GM21528 (cell line): ENCODE measurements at regions not wholly inside any gene's neighbourhood (a gene's known extent, or its start where the extent isn't known, plus 50 kb on each side); places are given as distances from the start of the nearest gene placed in this dataset.

Experiments
- ATAC-seq: cut with Tn5 transposase; IDR thresholded peaks from one replicate; pipeline ENCODE4 v1.9.1; 2021; ENCODE audit warnings: mild to moderate bottlenecking, moderate library complexity; ENCODE audit not compliant: unreplicated experiment, low FRiP score

DNA sequence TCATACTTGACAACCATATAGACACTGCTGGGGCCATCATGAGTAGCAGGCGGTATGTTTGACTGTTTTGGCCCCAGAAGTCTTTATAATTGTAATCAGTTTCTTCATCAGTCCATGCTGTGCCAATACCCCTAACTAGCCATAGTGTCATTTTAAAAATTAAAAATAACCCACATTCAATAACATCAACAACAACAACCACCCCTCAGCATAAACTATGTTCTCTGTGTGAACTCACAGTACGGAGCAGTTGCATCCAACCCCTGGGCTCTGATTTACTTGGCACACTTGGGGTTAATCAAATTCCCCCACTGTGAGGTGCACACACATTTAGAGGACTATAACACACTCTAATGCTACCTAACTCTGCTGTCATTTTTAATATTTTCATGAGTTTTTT lies 553.7 kb downstream of the USP25 start:
- no peak for ATAC-seq

DNA sequence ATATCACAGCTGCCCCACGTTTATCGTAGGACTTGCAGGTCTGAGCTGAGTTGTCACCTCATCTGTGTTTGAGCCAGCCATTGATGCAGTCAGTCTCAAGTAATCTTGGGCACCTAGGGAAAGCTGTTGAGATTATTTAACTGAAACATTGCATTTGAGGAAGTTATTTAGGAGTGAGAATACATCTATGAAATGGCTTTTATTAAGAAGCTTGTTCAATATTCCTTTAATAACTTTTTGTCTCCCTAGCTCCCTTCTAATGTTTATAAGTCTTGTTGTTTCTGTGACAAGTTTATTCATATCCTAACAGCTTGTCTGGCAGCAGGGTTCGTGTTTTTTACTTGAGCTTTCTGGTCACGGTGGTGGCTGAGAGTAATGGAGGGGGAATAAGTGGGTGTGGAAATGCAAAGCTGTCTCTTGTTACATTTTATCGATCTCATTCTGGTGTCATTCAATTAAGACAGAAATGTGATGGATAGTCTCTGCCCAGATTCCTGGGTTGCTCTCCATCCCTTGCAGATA lies 555.9 kb downstream of the USP25 start:
- ATAC-seq = no peak

DNA sequence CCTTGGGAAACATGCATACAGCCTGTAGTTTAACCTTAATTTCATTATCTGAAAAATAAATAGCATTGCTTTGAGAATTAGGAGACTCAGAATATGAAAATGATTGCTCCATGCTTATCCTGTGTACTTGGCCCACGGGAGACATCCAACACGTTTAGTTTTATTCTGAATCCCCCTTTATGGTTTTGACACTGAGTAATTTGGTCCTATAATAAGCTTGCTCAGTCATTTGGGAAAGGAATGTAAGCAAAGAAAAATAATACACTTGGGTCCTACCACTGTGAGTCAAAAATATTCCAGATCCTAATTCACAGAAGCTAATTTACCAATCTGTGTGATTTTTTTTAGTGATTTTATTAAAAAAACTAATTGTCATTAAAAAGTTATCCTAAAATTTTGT lies 557.3 kb downstream of the USP25 start:
- ATAC-seq = no peak

DNA sequence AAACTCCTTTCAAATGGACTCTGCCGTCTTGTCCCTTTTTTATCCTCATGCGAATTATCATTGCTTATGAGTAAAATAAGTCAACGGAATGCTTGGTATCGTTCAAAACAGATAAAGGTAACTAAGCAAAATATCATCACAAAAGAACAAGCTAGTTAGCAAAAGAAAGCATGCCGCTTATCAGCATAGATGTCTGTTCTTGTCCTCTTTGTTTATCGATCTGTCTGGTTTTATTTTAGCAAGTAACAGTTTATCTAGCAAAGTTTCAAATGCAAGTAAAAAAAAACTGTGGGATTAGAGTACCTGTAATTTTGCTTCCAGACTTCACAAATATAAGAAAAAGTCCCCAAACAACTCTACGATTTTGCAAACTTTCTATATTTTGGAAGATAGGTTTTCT lies 561.5 kb downstream of the USP25 start:
- ATAC-seq = no peak

DNA sequence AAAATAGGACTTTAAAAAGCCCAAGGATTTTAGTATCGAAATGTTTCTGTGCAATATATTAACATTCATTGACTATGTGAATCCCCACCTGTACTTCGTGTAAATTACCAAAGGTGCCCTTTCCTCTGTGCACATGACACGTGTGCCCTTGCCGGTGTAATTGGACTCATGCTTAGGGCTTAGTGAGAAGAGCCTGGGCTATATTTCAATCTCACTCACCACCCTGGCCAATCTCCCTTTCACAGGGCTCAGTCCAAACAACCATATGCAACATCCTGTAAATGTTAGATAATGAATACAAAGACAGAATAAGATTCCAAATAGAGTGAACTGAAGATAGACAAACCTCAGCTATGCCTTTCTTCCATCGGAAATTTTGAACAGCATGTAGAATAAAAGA lies 564.3 kb downstream of the USP25 start:
- no peak for ATAC-seq

DNA sequence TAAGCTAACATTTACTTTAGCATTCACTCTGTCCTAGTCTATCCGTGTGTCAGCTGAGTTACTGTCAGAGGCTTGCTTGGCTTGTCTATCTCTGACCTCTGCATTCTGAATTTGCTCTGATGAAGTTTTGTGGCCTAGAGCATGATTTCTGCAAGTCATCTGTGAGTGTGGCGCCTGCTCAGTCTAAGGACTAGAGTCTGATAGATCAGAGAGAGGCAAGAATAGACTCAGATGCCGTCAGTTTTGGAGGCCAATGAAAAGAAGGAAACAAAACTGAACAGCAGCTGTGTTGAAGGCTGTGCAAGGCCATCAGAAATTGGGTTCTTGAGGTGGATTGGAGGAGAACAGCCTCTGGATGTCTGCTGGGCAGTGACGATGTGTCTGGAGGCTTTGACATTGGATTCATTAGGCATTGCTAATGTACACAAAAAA lies 573.1 kb downstream of the USP25 start:
- ATAC-seq = no peak

DNA sequence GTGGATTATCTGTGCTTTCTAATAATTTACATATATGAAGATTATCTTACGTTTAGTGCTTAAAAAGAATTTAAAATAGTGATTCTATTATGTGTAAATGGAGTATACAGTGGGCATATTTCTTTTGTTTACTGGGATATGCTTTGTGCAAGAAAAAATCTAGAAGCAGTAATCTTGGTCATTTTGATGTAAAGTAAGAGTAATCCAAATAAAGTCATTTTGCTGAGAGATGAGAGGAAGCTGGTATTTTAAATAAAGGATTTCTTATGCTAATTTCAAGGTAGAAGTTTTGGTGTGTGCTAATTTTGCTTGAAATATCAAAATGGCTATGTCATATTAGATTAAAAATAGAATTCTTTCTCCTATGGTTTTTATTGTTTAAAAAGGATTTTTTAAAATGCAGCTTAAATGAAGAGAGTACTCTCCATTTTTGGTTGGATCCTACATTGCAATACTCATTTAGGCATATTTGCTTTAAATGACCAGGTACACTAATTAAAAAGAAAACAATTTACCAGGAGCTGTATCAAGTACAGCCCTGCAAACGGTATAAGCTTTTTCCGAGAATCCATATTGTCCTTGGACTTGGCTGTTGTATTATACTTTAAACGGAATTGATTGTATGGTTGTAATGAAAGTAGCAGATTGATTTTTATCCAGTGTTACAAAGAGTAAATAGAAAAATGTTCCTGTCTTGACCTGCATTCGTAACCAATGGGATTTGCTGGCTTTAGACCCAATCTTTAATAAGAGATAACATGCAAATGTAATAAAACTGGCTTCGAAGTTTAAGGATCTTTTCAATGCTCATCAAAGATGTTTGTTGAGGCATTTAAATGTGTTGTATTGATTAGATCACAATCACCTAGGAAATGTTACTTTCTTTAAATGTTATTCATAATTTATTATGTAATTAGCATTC lies 574.7 kb downstream of the USP25 start:
- no peak for ATAC-seq

DNA sequence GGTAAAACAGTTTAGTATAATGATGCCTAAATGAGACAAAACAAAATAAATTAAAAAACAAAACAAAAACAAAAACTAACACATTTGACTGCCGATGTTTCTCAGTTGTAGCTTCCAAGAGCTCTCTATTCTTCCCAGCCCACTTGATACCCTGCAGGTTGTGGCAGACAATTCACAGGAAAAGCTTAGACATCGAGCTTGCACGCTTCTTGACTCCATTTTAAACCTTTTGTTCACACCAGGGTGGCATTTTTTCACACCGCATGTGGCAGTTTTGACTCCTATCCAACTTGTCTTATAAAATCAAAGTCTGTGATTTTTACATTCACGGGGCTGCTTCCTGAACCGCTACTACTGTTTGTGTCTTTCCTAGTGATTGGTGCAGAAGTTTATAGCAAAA lies 575.9 kb downstream of the USP25 start:
- no peak for ATAC-seq

DNA sequence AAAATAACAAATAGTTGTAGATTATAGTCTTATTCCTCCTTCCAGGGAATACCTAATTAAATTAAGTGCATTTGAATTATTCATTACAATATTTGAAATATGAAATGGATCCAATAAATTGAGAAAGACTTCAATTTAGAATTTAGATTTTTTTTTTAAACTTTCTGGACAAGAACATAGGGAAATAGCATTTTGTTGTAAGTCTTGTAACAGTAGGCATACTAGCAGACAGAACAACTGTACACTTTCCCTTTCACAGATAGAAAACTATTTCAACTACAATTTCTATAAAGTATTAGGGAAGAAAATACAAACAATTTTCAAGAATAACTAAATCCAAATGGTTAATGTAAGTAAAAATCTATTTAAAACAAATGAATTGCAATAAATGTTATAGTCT lies 577.5 kb downstream of the USP25 start:
- no peak for ATAC-seq

DNA sequence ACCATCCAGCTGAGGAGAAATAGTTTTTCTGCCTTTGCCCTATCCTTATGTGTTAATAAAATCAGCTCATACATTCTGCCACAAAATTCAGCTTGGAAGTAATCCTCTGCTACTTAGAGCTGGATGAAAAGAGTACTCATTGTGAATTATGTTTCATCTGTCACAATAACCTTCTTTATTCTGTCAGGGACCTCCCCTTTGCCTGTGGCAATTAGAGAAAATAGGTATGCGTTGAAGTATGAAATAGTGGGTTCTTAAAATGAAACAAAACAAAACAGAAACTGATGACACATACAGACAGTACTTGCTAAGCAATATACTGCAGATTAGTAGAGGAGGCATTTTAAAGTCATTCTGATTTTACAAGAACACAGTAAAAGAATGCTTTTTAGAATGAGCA lies 578.5 kb downstream of the USP25 start:
- ATAC-seq = no peak

DNA sequence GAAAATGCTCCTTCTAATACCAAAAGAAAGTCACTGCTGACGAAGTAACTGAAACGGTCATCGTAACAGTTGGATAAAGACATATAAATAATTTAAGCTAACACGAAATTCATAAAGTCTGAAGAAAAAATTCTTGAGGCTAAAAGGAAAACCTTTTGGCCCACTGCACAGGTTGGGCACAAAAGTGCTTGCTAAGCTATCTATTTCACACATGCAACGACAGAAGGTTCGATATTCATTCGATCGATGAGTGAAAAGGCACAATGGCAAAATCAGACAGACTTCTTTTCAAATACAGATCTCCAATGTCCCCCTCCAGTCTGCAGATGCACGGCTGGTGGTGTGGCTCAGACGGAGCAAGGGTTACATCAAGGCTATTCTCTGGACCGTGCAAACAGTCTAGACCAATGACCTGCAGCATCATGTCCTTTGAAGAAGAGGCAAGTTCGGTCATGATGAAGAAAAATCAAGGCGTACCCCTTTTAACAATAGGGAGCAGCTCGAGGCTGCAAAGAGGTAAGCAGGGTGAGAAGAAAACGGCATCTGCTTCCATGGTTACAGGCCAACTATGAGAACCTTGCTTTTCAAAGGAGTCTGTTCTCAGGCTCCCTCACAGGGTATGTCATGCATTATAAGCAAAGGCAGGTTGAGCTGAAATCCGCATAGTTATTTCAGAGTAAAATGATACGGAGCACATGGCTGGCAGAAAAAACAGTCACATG lies 579.6 kb downstream of the USP25 start:
- no peak for ATAC-seq

DNA sequence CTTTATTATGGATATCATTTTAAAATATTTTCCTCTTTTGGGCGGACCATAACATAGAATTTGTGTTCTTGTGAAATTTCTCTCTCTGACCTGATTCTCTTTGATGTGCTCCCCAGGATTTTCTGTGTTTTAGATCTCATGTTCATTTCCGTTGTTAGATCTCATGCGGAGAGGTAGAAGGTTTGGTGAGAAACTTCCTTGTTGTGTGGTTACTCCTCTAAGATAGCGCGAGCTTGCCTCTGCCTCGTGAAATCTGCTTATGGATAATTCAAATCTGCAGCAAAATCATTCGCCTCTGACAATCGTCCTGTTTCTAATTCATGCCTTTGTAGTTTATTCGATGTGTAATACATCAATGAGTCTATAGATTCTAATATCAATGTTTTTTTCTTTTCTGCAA lies 580.4 kb downstream of the USP25 start:
- ATAC-seq = no peak

DNA sequence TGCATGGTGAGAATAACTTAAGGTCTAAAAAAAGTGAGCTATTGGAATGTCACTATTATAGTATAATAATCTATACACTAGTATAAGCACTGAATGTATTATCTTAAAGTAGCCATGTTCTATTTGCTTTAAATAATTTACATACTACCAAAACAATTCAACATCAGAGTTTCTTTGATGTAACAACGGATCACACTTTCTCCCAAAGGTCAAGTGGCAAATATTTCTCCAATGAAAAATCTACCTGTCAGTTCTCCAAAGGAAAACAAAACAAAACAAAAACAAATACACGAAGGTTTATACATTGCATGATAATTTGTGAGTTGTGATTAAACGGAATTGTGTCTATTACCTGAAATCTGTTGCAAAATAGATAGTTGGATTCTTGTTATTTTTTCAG lies 581.4 kb downstream of the USP25 start:
- ATAC-seq = no peak

DNA sequence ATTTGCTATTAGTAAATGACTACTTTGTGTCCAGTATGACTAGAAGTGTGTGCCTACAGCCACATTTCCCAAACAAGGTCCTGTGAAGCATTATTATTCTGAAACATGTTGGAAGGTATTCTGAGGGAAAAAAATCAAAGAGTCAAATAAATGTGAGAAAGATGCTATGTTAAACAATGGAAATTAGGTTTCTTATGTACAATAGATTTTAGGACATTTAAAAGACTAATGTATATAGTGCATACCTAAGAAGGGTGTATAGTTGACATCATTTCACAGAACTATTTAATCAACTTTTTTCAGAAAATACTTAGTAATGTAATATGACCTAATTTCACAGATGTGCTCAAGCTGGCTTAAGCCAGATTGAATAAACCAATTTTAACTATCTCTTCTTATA lies 582.5 kb downstream of the USP25 start:
- ATAC-seq = no peak

DNA sequence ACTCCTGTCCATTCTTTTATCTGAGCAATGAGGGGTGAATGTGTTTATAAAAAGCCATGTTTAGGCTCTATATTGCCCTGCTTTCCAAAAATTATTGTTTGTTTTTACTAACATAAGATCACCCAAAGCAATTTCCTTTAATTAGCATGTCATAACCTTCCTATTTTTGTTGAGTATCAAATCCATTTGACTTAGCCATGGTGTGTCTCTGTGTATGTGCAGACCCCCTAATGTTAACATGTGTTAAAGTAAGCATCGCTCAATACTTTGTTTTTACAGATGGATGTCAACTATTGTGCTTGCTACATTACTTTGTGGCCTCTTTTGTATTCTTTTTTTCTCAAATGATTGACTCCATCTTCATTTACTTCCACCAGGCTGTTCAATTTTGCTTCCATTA lies 585.4 kb downstream of the USP25 start:
- no peak for ATAC-seq

DNA sequence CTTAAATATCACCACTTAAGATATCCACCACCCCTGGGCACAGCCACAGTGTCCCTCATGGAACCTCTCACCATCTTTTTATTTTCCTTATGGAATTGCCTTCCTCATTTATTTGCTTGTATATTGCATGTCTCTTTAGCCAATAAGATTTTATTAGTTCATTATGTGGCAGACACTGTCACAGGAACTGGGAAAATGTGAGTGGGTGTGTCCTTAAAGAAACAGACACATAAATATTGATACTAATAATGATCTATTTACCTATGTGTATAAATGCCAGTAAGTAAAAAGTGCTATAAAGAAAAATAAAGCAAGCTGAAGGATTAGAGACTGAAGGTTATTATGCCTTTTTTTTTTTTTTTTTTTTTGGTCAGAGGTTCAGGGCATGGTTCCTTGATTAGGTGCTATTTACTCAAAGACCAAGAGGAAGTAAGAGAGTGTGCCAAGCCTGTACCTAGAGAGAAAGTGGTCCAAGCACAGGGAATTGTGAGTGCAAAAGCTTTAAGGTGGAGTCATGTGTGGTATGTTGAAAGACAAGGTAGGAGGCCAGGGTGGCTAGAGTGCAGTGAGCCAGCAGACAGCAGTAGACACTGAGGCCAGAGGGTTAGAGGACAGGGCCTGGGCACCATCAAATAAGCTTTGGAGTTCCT lies 589.0 kb downstream of the USP25 start:
- ATAC-seq = no peak

DNA sequence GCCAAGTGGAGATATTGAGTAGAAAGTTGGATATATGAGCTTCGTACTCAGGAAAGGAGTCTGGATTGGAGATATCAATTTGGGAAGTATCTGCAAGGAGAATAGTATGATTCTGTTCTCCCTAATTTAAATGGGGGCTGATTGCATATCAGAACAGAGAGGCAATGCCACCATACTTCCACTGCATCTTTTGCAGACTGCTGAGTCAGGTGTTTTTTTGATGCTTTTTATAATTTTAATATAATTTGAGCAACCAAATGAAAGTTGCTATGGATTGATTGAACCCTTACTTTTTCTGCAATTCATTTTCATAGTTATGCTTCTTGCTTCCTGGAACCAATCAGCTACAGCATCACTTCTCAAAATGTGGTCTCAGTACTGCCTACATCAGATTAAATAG lies 590.3 kb downstream of the USP25 start:
- ATAC-seq = no peak

DNA sequence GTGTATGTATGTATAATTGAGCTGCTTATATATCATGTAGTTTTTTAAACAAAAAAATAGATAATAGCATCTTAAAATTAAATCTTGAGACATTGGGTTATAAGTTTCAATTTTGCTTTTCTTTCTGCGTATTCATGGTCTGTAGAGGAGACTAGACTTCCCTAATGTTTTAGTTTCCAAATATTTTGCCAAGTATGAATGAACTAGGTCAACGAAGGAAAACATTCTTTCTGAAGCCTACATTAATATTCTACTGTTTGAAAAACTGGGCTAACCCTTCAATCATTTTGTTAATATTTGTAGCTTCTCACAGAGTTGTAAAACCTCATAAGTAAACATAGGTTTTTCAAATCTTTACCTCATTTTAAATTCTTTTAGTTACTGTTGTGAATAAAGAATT lies 592.7 kb downstream of the USP25 start:
- ATAC-seq = no peak

DNA sequence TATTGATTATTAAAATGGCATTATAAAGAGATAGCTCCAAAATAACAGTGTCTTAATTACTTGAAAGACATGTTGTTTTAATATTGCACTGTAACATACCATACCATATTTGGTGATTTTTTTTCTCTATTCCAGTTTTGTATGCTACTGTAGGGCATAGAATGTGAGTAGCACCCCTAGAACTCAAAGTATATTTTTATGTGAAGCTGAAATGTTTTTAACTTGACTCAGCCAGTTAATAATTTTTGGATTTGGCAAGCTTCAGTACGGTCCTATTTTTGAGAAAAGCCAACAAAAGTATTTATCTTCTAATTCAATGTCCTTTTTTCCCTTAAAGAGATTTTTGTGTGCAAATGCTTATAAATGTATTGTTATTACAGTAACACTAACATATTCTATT lies 593.8 kb downstream of the USP25 start:
- ATAC-seq = no peak

DNA sequence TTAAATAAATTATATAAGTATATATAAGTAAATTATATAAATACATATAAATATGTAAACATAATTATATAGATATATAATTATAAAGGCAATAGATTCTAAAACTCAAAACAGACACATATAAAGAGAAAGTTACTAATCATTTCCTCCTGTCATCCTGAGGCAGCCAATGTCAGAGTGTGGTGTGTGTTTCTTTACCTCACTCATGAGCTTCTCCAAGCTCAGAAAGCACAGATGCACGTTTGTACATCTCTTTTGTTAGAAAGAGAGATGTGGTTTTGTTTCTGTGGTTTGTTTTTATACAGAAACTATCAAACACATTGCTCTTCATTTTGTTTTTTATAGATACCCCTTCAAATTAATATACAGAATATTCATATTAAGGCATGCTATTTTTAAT lies 594.8 kb downstream of the USP25 start:
- ATAC-seq = no peak
